ENCODE measurements at regions not wholly inside any gene's neighbourhood (a gene's known extent, or its start where the extent isn't known, plus 50 kb on each side); places are given as distances from the start of the nearest gene placed in this dataset.

DNA sequence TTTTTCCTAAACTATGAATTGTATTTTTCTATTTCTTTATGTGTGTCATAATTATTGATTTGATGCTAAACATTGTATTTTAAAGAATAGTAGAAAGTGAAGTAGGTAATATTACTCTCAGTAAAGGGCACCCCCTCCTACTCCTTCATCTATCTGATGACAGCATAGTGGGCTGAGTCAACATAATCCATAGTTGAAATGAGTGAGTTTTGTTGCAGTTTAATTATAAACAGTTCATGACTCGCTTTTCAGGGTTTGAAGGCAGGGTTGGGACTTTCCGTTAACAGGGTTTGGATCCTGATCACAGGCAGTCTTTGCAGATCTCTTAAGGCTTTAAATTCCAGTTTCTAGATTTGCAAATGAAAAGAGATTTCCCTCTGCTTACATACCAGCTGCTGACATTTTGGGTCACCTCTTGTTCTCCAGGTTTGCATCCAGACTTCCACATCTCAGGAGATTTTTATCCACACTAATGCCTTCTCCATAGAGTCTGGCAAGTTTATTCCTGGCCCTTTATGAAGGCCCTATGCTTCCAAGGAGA, 54.0 kb upstream of the TACR3 start:
- TF ChIP-seq, protein P1, sequence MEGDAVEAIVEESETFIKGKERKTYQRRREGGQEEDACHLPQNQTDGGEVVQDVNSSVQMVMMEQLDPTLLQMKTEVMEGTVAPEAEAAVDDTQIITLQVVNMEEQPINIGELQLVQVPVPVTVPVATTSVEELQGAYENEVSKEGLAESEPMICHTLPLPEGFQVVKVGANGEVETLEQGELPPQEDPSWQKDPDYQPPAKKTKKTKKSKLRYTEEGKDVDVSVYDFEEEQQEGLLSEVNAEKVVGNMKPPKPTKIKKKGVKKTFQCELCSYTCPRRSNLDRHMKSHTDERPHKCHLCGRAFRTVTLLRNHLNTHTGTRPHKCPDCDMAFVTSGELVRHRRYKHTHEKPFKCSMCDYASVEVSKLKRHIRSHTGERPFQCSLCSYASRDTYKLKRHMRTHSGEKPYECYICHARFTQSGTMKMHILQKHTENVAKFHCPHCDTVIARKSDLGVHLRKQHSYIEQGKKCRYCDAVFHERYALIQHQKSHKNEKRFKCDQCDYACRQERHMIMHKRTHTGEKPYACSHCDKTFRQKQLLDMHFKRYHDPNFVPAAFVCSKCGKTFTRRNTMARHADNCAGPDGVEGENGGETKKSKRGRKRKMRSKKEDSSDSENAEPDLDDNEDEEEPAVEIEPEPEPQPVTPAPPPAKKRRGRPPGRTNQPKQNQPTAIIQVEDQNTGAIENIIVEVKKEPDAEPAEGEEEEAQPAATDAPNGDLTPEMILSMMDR (conservative IDR thresholded peaks at IDR 0.05; ENCODE audit: low read depth, low read length) = no peak
- TF ChIP-seq EZH2phosphoT487 (IDR thresholded peaks at IDR 0.05; ENCODE audit: borderline replicate concordance, low read length) (no peak), EZH2 (IDR thresholded peaks at IDR 0.05; ENCODE audit: low read length, unreplicated experiment) (no peak)

All from PC-3 (cell line).